DOHH2 (cell line): ENCODE measurements at regions not wholly inside any gene's neighbourhood (a gene's known extent, or its start where the extent isn't known, plus 50 kb on each side); places are given as distances from the start of the nearest gene placed in this dataset.

Experiments
- CTCF ChIP-seq: fragments of 200-600 bp; sonication (generic); IDR thresholded peaks from one replicate; pipeline ENCODE4 v1.5.1; 2014; ENCODE audit warnings: antibody characterized with exemption, mild to moderate bottlenecking, low read depth, low read length; ENCODE audit not compliant: poor library complexity, severe bottlenecking
- EZH2phosphoT487 ChIP-seq: fragments of 200-600 bp; sonication (generic); IDR thresholded peaks from 2 replicates; pipeline ENCODE4 v1.6.1; 2017; ENCODE audit warnings: borderline replicate concordance, mild to moderate bottlenecking, antibody characterized with exemption, low read length, moderate library complexity, mixed read lengths

- TF ChIP-seq CTCF = no peak
- TF ChIP-seq EZH2phosphoT487 = no peak
Measured at GRCh38 chrX:13170966-13171558, 126.6 kb upstream of the FAM9C start.
